Mucosa of gallbladder (tissue), 1 donor: ENCODE measurements at regions not wholly inside any gene's neighbourhood (a gene's known extent, or its start where the extent isn't known, plus 50 kb on each side); places are given as distances from the start of the nearest gene placed in this dataset.

Source experiments
- DNase-seq: peaks from one replicate; pipeline ENCODE4 v3.0.0-alpha.2; 2020; ENCODE audit warnings: low spot score
- donor health status: DM: no; HTN: no; CAD: no.

DNA sequence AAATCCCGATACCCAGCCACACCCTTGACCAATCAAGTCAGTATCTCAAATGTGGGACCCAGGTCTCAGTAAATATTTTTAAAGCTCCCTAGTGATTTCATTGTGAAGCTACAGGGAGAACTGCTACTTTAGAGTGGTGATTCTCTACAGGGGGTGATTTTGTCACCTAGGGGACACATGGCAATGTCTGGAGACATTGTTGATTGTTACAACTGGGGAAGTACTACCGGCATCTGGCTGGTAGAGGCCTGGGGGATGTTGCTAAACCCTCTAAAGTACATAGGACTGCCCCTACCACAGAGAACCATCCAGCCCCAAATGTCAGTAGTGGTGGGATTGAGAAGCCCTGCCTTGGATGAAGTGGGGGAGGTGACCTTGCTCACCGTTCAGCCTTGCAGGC lies 152.9 kb downstream of the RPS24 start:
- DNase-seq = no peak

DNA sequence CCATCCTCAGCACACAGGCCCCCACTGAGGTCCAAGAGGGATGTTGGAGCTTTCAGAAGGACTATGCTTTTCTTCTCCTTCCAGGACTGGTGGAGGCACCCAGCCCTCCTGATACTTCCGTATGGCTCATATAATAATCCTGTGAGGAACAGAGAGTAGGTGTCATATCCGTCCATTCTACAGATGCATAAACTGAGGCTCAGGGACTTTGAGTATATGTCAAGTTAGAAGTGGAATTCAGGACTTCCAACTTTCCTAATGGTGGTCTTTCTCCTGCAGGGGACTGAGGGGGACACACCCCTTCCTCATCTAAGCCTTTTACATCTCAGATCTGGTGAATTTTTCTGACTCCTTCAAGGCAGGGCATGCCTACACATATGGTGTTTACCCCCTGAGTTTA lies 153.7 kb downstream of the RPS24 start:
- no peak for DNase-seq

DNA sequence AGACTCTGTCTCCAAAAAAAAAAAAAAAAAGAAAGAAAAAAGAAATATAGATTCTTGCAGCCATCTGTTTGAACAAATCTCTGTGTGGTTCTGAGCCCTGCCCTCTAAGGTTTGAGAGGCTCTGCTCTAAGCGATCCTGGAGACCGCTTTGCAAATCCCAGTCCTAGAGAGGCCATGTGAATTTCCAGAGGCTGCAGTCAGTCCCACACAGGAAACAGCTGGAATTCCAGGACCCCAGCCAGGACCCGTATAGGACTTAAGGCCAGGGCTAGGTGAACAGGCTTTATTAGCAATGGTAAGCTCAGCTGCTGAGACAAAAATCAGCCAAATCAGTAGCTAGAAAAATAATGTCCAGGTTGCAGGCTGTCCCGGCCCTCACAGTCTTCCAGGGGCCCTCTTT lies 154.8 kb downstream of the RPS24 start:
- DNase-seq = no peak

DNA sequence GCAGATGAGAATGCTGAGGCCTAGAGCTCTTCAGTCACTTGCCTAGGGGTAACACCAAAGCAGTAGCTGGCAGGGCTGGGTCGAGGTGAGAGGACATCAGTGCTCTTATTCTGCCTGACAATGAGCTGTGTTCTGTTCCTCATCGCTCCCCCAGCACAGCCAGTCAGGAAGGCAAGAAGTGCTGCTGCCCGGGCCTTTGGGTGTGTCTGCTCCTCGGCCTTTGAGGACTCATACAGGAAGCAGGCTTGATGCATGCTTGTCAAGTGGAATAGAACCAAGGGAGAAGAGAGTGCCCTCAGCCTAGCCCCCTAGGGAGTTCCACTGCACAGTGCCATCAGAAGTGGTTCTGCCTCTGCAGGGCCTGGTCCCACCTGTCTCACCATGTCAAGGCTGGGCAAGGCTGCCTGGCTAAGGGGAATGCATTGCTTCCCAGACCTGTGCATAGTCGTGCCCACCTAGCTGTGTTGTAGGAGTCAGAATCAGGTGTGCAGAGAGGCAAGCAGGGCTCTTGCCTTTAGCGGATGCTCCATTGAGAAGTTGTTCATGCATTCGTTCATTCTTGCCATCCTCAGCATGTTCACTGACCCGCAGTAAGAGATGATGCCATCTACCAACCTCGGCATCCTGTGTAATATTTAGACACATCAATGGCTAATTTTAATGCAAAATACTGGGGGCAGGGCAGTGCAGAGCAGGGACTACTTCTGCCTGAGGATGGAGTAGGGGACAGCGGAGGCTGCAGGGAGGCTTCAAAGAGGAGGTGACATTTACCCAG lies 156.6 kb downstream of the RPS24 start:
- no peak for DNase-seq

DNA sequence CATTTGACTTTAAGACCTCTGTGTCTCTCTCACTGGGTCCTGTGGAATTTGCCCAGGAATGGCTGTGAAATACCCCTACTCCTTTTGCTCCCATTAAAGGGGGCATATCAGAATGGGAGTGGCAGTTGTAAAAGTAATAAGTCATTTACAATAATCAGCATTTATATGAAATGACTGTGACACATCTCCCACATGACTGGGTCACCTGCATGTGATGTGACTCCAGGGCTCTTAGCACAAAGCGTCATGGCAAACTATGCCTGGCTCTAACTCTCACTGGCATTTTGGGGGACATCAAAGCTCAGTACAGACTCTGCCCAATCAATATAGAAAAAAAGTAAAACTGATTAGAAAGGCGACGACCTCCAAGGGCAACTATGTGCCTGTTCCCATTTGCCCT lies 157.6 kb downstream of the RPS24 start:
- no peak for DNase-seq

DNA sequence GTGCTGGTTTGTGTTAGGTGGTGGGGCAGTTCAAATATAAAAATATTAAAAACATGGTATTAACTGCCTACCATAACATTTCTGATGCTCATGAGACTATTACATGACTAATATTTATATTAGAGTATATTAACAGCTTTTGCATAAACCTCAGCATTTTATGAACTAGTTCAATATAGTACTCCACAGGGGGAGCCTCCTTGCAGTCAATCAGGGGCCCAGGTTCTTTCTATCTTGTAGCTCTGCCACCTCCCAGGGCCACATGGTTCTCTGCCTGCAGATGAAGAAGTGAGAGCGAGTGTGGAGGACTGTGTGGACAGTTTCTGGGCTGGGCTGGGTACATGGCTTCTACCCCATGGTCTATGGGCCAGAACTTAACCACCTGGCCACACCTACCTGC lies 159.5 kb downstream of the RPS24 start:
- DNase-seq = no peak

DNA sequence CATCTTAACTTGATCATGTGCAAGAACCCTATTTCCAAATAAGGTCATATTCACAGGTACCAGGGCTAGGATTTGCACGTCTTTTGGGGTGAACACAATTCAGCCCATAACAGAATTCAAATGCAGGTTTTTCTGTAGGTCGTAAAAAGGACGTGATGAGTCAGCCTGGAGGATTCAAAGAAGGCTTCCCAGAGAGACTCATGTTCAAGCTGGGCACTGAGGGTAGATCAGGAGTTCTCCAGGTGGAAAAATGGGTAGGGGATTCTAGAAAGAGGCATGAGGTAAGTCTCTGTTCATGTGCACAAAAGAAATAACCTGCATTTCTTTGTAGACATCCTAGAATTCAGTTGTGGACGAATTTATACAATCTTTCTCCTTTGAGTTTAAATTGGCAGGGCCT lies 160.4 kb downstream of the RPS24 start:
- no peak for DNase-seq

DNA sequence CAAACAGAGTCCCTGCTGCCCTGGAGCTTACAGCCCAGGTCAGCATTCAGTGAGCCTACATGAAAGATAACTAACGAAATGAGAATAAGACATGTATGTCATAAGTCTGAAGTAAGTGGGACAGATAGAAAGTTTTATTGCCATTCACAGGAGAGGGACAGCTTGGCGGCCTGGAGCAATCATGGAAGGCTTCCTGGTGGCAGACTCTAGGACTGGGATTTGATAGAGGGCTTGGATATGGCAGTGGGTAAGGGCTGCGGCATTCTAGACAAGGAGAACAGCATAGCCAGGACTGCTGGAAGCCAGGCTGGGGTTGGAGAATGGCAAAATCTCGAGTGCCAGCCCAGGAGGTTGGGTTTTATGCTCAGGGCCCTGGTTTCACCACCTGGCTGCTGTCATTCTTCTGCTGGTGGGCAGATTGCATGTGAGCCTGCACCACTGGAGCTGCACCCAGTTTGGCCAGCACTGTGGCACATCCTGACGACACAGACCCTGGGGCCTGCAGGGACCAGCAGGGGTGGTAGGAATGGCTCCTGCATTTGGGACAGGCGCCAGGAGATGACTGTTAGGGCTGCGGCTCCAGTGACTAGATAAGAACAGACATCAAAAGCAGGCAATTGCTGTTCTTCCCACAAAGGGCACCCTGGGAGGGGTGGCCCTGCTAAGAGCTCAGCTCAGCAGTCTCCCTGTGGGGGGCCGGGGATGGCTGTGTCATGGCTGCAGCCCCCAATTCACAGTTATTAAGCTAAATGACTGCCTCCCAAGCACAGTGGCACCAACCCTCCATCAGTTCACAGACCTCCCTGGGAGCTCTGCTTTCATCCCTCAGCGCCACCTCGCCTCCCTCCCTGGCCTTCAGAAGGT lies 161.1 kb downstream of the RPS24 start:
- no peak for DNase-seq

DNA sequence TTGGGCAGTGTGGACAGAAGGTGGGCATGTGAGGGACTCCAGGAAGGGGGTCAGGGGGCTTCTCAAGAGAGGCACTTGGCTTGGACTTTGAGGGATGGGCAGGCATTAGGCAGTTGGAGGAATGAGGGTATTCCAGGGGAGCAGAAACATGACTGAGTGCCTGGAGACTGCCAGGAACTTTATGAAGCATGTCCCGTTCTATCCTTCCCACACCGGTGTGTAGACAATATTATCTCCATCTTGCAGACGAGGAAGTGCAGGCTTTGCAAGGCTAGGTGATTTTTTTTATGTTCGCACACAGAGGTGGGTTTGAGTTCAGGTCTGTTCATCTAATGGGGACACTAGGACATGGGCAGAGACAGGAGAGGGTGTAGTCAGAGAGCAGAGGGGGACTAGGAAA lies 162.7 kb downstream of the RPS24 start:
- DNase-seq = no peak

DNA sequence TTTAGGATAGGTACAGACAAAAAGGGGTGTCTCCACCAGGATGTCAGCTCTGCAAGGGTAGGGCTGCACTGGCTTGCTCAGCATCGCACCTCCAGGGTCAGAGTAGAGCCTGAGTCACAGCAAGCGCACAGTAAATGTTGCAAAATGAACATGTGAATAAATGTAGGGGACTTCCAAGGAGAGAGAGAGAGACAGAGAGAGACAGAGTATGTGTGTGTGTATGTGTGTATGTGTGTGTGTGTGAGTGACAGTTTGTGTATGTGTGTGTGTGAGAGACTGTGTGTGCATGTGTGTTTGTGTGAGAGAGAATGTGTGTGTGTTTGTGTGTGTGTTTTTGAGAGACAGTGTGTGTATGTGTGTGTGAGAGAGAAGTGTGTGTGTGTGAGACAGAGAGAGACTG lies 163.3 kb downstream of the RPS24 start:
- no peak for DNase-seq

DNA sequence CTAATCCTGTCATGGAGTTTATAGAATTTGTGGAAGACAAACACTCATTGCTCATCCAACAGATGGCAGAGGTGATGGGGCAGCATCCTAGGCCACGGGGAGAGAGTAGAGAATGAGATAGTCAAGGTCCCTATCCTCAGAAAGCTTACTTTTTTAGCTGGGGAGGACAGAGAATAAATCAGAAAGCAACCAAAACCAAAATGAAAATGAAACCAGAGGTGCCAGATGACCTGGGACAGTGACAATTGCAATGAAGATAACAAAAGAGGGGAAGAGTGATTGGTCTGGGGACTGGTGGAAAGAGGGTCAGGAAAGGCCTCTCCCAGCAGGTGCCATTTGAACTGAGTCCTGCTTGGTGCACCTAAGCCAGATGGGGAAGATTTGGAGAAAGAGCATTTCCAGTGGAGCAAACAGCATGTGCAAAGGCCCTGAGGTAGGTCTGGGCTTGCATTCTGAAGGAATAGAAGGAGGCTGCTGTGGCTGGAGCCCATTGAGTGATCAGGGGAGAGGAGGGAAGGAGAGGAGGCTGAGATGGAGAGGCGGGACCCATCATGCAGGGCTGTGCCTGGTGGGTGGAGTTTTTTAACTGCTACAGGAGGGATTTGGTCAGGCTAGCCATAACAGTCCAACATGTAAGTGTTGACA lies 164.1 kb downstream of the RPS24 start:
- no peak for DNase-seq

DNA sequence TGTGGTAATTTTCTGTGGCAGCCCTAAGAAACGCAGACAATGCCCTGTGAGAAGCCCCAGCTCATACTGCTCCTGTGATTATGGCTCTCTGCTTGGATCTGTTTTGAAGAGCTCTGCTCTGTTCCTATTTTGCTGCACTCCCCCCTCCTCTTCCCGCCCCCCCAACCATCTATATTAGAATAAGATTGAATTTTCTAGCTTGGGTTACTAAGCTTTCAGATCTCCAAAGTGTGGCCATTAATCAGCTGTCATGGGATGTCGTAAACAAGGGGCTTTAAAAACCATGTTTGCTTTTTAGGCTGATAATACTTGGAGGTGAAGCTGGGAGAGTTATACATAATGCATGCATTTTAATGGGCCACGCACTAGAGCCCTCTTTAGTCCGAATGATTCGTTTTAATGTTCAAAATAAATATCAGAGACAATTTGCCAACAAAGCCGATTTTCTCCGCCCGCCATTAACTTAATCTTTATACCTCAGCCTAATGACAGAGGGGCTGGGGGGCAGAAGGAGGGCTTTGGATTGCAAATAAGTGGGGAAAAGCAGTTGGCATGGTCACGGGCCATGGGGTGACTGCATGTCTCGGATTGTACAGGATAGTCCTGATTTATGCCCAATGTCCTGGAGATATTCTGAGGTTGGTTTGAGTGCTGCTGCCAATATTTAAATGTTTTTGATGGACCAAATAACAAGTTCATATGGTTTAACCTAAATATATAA lies 165.5 kb downstream of the RPS24 start:
- no peak for DNase-seq

DNA sequence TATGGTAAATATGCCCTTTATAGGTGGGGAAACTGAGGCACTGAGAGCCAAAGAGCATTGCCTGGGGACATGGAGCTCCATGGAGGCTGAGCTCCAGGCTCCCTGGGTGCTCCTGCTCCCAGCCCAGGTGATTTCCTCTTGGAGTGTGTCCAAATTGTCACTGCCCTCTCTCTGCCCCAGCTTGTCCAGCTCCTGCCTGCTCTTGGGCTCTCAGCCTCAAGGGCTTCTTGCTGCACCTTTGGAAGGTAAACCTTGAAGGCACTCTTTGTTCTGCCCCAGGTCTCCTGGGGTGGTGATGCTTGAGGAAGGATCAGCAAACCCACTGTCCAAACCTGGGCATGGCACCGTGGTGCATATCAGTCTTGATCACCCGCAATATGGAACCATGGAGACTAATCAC lies 166.1 kb downstream of the RPS24 start:
- DNase-seq = peak; percentile 32

DNA sequence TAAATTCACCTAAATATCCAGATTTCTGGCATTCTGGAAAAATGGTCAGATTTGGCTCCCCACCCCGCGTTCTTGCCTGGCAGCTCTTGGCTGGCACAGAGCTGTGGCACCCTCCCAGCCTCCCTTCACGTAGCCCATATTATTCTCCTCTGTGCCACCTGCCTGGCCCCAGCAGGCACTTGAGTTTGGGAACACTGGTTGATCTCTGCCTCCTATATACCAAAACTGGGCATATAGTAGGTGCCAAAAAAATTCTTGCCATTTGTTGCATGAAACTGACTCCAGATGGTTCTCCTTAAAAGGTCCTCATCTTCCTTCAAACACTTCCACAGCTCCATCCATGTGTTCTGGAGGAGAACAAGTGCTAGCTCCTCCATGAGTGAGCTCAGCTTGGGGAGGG lies 167.0 kb downstream of the RPS24 start:
- no peak for DNase-seq

DNA sequence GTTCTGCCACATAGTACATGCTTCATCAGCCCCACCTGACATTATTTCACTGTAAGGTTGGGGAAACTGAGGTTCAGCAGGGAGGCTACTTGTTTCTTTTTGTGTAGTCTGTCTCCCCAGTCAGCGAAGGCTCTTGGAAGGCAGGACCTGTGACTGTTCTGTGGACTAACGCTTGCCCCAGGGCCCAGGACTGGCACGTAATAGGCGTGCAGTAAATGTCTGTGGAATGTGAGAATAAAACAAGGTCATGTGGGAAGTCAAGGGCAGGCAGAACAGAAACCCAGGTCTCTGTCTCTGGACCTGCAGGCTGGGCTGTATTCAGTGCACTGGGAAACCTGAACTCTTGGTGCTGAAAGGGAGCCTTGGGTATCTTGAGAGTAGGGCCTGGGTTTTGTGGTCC lies 168.7 kb downstream of the RPS24 start:
- DNase-seq = no peak

DNA sequence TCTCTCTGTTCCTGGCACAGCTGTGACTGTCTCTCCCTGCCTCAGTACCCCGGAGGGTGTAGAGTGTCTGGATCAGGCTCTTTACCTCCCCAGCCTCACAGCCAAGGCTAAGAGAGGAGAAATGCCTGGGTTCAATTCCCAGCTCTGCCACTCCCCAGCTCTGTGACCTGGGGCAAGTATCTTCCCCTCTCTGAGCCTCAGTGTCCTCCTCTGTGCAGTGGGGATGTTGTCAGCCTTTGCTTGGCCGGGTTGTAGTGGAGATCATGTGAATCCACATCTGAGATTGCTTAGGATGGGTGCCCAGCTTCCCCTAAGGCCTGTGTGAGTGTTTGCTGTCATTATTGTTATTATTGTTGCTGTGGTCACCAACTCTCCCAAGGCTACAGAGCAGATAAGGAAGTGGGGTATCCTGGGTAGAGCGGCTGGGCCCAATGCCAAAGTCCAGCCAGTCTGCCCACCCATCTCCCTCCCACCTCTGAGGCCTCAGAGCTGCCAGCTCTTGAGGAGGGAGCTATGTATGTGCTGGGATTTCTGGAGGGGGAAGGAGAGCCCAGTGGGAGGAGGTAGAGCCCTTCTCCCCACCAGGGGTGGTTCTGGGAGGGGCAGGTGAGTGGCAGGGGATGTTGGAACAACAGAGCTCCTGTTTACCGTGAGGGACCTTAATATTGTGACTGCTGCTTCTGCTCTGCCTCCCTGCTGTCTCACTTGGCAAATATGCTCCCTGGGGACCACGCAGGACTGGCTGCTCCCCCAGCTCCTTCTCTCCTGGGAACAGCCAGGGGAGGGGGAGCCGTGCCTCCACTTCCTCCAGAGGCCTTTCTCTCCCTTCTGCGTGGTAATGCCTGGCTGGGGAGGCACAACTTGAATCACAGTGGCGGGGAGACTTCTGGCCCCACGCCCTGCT lies 170.5 kb downstream of the RPS24 start:
- no peak for DNase-seq

DNA sequence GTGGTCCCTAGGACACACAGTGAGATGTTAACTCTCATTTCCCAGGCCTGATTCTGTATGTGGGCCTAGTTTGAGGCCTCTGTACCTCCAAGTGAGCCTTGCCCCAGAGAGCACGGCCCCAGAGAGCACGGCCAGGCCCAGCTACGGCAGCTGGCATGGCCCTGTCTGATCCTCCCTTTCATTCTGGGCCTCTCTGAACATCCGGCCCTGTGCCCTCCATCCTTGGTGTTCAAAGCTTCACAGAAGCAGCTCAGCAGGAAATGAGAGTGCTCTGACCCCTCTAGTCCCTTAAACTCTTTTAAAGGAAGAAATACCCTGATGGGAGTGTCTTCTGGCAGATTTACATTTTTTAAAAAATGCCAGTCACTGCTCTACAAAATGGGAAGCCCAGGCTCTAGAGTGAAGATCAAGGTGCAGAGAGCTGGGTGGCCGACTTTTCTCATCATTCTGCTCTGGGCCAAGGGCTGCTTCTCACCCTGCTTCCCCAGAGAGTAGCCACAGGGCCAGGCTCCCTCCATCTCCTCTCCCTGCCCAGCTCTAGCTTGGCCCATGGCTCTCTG lies 171.9 kb downstream of the RPS24 start:
- DNase-seq = no peak

DNA sequence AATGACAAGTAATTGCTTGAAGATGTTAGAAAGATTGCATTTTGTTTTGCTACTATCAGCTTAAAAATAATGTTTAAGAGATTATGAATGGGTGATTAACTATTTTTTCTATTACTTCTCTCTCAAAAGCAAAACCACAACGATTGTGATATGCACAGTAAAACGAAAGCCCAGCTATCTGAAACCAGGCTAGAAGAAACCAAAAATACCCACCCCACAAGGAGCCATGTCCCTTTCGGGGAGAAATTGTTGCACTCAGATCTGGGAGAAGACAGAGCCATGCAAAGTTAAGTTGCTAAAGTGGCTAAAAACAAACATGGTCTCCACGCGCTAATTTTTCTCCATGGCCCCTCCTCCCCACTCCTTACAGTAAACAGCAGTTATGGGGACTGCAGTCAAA lies 173.6 kb downstream of the RPS24 start:
- no peak for DNase-seq

DNA sequence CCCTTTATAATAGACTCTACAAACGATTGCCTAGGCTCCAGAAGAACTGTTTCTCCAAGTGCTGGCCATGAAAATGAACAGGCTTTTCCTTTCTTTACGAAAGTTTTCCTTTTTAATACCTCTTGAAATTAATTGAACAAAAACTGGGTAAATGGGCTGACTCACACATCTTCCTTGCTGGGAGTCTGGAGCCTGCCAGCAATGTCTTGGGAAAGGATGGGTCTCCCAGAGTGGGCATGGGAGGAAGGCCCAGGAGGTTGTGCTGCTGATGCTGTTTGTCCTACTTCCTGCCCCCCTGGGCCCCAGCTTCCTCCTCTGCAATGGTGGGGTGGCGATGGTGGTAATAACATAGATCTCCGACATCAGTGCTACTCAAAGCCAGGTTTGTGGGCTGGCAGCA lies 174.1 kb downstream of the RPS24 start:
- DNase-seq = no peak

DNA sequence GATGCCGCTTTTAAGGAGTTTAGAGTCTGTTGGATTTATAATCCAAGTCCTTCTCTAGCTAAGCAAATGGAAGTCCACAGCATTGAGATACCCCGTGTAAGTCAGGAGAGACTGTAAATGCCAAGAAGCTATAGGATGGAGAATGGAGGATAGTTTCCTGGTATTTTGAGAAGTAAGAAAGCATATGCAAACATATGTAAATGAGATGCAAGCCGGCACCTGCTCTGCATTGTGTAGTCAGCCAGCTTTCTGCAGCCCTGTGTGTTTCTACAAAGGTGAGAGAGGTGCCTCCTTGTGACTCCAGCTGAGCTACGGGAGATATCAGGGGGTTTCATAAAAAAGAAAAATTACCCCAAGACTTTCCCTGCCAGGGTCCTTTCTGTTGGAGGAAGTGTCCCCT lies 176.3 kb downstream of the RPS24 start:
- DNase-seq = no peak

DNA sequence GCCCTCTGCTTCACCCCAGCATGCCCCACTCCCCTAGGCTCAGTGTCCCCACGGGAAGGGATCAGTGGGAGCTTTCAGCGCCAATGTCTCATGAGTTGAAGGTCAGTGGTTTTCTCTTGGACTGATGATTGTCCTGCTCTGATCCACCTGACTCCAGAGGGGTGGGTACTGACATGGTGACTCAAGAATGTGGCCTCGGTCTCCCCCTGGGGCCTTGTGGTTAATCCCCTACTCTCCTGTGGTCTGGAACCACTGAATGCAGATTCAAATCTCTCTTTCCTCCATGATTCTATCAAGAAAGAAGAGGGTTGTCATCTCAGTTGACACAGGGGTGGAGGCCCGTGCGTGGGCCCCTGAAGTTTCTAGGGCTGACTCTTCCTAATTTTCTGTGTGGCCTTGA lies 176.9 kb downstream of the RPS24 start:
- DNase-seq = no peak
